C4-2B (cell line): ENCODE measurements at regions not wholly inside any gene's neighbourhood (a gene's known extent, or its start where the extent isn't known, plus 50 kb on each side); places are given as distances from the start of the nearest gene placed in this dataset.

Experiments used
- ZFX ChIP-seq: fragments of 450-650 bp; IDR thresholded peaks from 2 replicates; pipeline ENCODE4 v1.6.1; 2017
- TF ChIP-seq, protein P1 (sequence below): fragments of 450-650 bp; conservative IDR thresholded peaks from 2 replicates; pipeline ENCODE4 v1.5.1; 2017; ENCODE audit warnings: mild to moderate bottlenecking

DNA sequence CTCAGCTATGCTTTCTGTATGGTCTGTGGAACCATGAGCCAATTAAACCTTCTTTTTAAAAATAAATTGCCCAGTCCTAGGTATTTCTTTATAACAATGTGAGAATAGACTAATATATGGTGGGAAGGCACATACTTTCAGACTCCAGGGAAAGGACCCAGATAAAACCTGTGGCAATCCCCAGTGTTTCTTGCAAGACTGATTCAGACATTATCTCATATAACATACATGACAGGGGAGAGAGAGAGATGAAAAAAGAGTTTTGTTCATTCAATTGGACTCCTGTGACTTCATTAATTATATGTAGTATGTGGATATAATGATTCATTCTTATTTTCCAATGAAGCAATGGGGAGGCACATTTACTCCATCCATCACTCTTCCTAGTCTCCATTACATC, 291.4 kb upstream of the PRKX start:
- TF ChIP-seq, protein P1, sequence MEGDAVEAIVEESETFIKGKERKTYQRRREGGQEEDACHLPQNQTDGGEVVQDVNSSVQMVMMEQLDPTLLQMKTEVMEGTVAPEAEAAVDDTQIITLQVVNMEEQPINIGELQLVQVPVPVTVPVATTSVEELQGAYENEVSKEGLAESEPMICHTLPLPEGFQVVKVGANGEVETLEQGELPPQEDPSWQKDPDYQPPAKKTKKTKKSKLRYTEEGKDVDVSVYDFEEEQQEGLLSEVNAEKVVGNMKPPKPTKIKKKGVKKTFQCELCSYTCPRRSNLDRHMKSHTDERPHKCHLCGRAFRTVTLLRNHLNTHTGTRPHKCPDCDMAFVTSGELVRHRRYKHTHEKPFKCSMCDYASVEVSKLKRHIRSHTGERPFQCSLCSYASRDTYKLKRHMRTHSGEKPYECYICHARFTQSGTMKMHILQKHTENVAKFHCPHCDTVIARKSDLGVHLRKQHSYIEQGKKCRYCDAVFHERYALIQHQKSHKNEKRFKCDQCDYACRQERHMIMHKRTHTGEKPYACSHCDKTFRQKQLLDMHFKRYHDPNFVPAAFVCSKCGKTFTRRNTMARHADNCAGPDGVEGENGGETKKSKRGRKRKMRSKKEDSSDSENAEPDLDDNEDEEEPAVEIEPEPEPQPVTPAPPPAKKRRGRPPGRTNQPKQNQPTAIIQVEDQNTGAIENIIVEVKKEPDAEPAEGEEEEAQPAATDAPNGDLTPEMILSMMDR = no peak
- no peak for TF ChIP-seq ZFX
